ENCODE measurements at regions not wholly inside any gene's neighbourhood (a gene's known extent, or its start where the extent isn't known, plus 50 kb on each side); places are given as distances from the start of the nearest gene placed in this dataset.

DNA sequence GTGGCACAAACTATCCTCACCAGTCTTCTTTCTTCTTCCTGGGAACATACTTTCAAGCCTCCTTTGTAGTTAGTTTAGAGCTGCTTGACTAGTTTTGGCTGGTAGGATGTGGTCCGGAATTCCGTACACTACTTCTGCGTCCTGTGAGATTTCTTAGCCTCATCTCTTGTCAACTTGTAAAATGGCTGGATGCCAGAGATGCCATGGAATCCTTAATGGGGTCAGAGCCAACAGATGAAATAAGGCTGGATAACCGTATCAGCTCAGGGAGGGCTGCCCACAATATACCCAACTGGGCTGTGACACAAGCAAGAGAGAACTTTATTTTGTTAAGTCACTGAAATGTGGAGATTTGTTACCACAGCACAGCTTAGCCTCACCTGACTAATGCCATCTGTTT lies 466.9 kb upstream of the MDFIC2 start:
- TF ChIP-seq EZH2phosphoT487 (conservative IDR thresholded peaks at IDR 0.05; ENCODE audit: low read length) = no peak
- TF ChIP-seq, protein P1, sequence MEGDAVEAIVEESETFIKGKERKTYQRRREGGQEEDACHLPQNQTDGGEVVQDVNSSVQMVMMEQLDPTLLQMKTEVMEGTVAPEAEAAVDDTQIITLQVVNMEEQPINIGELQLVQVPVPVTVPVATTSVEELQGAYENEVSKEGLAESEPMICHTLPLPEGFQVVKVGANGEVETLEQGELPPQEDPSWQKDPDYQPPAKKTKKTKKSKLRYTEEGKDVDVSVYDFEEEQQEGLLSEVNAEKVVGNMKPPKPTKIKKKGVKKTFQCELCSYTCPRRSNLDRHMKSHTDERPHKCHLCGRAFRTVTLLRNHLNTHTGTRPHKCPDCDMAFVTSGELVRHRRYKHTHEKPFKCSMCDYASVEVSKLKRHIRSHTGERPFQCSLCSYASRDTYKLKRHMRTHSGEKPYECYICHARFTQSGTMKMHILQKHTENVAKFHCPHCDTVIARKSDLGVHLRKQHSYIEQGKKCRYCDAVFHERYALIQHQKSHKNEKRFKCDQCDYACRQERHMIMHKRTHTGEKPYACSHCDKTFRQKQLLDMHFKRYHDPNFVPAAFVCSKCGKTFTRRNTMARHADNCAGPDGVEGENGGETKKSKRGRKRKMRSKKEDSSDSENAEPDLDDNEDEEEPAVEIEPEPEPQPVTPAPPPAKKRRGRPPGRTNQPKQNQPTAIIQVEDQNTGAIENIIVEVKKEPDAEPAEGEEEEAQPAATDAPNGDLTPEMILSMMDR (IDR thresholded peaks at IDR 0.05; ENCODE audit: insufficient read depth, low read length, poor library complexity, severe bottlenecking) = no peak

All from SU-DHL-6 (cell line).